ENCODE measurements at regions not wholly inside any gene's neighbourhood (a gene's known extent, or its start where the extent isn't known, plus 50 kb on each side); places are given as distances from the start of the nearest gene placed in this dataset.
"Not testable (repeated sequence)": the region's sequence is repeated elsewhere in the genome, so short reads cannot be mapped to it uniquely, and the experiment has no call there.

DNA sequence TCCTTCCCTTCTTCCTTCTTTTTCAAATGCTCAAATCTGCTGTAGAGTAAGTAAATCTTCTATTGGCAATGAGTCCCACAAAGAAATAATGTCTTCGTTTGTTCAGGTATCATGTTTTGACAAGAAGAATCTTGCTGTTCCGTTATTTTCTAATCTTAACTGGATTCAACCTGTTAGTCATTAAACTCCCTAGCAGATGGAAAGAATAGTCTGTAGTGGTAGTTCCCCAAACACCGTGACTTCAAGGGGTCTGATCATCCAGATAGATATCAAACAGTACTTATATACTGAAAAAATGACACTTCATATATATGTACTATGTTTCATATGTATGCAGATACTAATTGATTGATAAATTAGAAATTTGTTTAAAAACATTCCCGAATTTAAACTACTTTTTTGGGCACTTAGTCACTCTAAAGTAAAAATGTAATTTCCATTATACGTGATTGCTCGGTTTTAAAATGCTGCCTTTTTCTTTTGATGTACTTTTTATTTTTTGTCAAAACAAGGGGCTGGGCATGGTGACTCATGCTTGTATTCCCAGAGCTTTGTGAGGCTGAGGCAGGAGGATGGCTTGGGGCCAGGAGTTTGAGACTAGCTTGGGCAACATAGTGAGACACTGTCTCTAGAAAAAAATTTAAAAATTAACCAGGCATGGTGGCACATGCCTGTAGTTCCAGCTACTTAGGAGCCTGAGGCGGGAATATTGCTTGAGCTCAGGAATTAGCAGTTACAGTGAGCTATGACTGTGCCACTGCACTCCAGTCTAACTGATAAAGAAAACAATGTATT, 335.7 kb upstream of the SNX7 start:
- FAIRE-seq: no peak

DNA sequence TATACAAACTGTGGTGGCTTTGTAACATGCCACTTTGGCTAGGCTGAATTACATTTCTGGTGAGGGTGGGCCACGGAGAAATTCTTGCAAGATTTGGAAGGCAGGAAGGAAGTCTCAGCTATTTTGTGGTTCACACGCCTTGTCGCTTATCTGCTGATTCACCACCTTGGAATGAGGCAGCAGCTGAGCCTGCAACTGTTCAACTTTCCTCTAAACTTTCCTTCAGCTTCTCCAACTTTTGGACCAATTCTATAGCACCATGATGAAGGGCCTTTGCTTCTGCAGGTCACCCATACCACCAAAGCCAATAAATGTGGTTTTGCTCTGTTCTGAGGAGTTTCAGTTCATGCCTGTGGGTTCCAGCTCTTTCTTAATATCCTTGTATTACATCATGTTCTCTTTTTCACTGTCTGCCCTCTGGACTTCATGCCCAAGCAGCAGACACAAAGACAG, 337.6 kb upstream of the SNX7 start:
- no peak for FAIRE-seq

DNA sequence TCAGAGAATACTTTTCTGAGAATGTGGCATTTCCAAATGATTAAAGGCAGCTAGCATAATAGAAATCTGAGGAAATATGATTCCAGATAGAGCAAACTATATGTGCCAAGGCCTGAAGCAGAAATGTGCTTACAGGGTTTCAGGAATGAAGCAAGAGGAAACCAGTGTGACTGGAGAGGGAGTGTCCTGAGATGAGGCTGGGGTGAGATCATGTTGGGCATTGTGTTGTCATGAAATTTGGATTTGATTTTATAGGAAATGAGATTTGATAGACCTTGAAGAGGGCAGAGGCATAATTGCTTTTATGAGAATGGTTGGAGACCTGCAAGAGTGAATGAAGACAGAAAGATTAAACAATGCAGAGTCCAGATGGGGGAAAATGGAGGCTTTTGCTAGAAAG, 338.1 kb upstream of the SNX7 start:
- no peak for FAIRE-seq

DNA sequence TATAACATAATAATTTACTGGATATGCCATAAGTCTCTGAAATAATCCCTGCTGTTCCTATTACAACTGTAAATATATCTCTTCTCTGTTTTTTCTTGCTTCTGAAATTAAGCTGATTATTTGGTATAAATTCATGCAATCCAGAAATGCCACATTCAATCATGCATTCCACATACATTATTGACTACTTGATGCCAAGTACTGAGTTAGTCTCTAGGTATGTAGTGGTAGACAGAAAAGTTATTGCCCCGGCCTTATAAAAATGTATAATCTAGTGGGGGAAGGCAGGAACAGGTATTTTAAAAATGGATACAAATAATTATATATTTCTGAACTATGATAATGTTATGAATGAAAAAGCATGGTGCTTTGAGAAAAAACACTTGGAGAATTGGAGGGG, 338.6 kb upstream of the SNX7 start:
- FAIRE-seq: no peak

DNA sequence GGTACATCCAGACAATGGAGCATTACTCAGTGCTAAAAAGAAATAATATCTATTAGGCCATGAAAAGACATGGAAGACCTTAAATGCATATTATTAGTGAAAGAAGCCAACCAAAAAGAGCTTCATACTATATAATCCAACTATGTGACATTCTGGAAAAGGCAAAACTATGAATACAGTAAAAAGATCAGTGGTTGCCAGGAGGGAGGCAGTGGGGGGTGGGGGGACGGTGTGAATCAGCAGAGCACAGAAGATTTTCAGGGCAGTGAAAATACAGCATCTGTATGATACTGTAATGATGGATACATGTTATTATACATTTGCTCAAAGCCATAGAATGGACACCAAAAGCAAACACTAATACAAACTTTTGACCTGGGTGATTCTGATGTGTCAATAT, 339.4 kb upstream of the SNX7 start:
- no peak for FAIRE-seq

DNA sequence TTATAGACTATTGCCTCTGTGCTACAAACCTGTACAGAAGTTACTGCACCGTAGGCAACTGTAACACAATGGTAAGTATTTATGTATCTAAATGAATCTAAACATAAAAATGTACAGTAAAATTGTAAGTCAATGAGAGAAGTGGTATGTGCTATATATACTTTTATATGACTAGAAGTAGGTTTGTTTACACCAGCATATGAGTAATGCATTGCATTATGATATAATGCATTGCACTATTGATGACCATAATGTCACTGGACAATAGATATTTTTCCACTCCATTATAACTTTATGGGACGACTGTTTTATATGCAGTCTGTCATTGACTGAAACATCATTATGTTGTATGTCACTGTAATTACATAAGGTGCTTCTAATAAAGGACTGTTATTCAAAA, 340.3 kb upstream of the SNX7 start:
- FAIRE-seq: no peak

DNA sequence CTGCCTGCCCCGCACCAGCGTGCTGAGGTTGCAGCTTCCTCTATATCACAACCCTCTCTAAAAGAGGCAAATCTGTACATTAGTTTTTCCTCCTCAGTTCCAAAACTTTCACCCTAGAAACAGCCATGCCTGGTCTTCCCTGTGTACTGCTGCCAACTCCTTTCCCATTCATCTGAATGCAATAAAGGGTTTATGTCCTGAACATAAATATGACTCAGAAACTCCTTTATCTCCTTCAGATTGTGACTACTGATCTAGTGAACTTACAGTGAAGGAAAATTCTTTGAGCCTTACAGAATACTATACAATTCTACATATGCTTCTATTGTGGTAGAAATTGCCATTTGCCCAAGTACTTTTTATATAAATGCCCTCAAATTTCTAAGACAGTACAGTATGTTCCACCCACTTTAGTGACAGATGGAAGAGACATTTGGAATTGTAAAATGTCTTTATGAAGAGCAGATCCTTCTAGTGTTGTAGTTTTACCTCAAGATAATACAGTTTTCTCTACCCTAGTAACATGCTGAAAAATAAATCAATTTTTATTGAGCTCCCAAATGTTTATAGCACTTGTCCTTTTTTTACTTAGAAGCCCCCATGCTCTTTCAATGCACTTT, 345.1 kb upstream of the SNX7 start:
- no peak for FAIRE-seq

DNA sequence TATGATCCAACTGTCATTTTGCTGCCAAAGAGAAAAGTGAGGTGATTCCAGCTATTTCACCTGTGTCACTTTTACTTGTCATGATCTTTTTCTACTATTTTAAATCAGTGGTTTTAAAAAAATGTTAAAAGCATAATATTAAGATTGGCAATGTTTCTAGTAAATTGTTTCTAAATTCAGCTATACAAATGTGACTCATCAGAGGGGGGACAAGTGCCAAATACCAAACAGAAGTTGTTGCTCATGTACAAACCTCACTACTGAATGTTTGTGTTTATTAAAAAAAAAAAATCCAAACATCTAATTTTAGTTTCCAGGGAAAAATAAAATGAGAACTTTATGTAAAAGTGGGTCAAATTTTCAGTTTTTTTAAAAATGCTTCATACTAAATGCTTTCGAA, 346.2 kb upstream of the SNX7 start:
- FAIRE-seq: no peak

DNA sequence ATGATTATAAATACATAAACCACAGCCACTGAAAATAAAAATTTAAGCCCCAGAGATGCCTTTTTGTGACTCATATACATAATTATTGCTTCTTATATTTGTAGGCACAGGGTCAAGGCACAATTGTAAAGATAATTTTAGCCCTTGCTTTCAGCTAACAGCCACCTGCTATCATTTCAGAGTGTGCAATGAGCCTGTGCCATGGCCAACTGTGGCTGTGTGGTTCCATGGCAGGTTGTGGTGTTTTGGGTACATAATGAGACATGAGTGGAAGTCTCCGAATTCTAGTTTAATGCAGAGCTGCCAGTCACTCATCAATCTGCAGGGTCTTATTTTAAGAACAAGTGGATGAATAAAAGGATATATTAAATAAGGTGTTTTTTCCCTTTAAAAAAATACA, 346.9 kb upstream of the SNX7 start:
- no peak for FAIRE-seq

DNA sequence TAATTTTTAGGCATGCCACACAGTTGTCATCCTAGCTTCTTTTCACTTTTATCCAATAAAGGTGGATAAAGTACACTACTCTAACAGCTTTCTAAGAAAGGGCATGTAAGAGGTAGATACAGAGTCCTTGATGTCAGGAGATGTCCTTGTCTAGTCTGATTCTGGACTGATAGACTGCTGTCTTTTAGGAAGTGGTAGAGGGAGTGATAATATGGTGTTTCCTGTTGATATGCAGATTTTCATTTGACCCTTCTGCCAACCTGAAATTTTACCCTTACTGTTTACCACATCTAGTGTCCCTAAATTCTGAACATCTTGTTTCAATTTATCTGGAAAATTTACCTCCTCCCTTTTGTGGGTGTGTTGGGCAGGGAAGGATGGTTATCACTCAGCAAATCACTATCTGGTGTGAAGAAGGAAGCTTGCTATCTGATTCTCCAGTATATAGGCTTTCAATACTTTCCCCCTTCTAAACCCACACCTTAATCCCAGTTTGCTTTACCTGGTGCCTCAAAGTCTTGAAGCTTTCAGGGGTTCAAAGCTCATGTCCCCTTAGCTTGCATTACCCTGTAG, 354.9 kb upstream of the SNX7 start:
- FAIRE-seq: no peak

DNA sequence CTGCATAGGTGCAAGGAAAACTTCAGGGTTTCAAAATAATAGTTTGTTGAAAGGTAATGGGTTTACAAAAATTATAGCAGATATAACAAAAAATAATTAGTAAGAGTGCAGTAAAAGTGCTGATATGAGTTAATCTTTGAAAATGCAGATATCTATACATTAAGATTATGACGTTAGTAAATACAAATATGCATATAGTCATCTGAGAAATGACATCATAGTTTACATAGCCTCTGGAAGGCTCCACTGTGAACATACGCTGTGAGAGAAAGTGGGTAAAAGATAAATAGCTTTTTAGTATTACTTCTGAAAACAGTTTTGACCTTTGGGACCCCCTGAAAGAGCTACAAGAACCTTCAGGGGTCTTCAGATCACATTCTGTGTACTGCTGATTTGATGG, 356.2 kb upstream of the SNX7 start:
- FAIRE-seq: no peak

DNA sequence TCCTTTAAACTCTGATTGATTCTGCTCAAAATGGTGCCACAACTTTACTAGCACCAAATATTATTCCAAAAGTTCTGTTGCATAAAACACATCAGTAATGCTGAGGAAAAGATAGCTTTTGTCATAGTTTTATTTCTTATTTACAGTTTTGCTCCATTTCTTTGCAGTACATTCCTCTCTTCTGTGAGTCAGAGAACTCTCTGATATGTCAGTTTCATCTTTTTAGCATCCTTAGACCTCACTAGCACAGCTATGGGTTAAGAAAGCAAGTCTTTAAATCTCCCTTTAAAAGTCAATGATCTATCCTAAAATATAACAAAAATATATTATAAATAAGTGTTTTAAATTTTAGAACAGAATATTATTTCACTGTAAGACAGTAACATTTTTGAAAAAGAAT, 356.6 kb upstream of the SNX7 start:
- FAIRE-seq: no peak

DNA sequence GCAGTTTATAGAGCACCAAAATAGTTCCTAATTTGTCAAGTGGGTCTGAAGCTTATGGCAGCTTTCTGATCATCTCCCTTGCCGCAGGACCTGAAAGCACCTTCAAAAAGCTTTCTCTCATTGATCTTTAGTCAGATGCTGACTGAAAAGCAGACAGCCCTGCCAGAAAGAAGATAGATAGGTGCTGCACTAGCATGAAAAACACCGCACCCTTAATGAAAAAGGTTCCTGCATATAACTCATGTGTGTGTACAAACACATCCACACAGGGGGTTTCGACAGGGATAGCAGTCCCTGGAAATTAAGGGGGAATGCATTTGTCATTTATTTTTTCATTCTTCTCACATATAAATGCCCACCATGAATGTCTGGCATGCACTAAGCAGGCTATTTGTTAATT, 361.7 kb upstream of the SNX7 start:
- no peak for FAIRE-seq

DNA sequence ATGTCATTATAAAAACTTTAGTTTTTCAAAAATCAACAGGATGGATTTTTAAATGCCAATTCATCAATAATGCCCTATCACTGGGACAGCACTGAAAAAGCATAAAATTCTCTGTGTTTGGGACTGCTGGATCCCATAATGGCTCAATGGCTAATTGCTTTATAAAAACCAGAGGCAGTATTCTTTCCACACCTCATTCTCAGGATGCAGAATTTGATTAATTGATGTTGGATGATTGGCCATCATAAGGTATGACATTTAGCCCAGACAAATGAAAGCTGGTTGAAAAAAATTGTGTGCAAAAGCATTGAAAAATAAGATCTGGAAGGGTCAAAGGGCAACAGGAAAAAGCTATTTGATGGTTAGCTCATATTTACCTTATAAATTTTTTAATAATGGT, 362.2 kb upstream of the SNX7 start:
- no peak for FAIRE-seq

DNA sequence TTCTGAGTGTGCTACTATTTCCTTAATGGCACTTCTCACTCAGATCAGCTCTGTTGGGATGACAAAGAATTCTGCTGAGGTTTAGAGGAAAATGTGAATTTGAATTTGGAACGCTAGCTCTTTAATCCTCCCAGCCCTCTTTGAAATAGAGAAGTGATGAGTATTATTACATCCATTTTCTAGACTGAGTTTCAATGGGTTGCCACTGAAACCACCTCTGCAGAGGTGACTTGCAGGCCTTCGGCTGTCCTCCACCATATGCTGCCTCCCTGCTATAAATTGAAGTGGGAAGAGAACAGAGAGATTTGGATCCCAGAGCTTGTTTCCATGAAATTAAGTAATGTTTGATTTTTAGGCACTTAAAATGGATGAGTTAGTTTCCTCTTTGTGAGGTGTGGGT, 363.2 kb upstream of the SNX7 start:
- FAIRE-seq: no peak

DNA sequence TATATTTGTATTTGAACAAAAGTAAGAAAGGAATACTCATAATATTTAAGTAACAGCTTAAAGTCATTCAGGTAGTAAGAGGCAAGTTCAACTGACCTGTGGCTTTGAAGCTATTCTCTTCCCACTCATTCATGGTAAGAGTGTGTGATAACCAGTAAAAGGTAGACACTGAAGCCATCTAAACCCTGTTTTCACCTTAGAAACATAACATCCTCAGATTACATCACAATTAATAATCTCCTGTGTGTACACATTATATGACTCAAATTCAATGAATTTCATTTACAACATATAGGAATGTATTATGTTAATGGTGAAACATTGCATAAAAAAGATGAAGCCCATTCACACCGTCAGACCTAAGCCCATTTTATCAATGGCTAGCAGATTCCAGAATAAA, 364.8 kb upstream of the SNX7 start:
- no peak for FAIRE-seq

DNA sequence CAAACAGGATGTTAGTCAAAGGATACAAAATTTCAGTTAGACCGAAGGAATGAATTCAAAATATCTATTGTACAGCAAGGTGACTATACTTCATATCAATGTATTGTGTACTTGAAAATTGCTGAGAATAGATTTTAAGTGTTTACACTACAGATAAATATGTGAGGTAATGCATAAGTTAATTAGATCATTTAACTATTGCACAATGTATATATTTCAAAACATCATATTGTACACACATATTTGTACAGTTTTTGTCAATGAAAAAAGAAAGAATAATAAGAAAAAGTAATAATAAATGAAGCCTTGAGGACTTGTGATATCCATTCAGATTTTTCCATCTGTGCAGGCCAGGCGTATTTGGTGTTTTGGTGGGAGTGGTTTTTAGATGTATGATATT, 367.4 kb upstream of the SNX7 start:
- FAIRE-seq: no peak

DNA sequence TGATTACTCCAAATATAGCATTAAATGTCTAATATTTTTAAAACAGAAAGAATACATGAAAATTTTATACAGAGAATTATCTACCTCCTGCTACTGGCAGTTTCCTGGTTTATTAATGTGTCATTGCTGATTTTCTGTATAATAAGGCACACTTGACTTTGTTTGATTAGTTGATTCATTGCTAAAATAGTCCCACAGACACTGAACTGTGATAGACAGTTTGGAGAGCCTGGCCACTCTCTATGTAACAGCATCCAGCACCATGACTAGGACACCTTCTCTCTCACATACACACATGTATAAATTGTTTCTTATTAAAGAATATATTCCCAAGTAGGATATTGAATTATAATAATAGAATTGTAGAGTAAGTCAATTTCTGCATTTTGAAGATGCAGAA, 368.5 kb upstream of the SNX7 start:
- no peak for FAIRE-seq

DNA sequence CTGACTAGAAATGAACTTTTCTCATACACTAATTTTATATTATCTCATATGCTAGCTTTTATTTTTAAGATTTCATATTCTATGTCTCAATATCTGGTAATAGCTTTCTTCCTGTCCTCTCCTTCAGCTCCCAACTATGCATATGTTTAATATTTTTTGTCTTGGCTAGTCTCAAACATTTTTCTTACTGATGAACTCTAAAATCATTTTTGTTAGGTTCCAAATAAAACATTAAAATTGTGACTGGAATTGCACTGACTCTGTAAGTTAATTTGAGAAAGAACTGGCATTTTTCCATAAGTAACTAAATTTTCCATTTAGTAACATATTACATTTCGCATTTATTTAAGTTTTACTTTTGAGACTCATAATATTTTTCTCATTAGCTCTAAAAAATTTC, 368.5 kb upstream of the DPYD start:
- no peak for FAIRE-seq

DNA sequence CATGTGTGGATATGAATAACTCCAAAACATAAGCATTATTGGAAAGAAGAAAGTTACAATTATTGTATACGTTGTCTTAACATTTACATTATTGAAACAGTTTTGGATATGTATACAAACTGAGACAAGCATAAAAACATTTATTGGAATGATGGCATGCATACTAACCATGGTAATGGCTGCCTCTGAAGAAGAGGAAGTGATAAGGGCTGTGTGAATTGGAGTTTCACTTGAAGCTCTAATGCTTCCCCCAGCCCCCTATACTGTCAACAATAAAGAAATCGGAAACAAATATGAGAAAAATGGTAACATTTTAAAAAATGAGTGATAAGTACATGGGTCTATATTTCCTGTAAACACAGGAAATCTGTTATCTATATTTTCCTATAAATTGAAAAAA, 367.7 kb upstream of the DPYD start:
- no peak for FAIRE-seq

DNA sequence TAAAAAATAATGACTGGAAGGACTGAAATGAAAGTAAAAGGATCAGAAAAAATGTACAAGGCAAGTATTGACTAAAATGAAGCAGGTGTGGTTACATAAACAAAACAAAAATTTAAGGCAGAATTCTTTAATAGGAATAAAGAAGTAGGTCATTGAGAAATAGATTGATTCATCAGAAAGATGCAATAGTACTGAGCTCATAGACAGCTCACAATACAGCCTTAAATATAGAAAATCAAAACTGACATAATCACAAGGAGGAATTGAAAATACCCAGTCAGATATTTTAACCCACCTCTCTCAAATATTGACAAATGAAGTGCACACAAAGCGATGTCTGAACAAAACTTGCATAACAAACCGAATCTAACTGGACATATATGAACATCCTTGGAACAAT, 366.8 kb upstream of the DPYD start:
- FAIRE-seq: no peak

DNA sequence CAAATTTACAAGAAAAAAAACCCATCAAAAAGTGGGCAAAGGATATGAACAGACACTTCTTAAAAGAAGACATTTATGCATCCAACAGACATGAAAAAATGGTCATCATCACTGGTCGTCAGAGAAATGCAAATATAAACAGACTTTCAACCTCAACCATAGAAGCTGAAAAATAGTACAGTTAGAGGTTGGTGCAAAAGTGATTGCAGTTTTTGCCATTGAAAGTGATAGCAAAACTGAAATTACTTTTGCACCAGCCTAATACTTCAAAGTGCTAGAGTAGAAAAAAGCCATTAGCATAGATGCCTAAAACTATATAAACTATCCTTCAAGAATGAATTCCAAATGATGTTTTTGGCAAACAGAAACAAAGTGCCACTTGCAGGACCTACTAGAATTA, 365.8 kb upstream of the DPYD start:
- no peak for FAIRE-seq

DNA sequence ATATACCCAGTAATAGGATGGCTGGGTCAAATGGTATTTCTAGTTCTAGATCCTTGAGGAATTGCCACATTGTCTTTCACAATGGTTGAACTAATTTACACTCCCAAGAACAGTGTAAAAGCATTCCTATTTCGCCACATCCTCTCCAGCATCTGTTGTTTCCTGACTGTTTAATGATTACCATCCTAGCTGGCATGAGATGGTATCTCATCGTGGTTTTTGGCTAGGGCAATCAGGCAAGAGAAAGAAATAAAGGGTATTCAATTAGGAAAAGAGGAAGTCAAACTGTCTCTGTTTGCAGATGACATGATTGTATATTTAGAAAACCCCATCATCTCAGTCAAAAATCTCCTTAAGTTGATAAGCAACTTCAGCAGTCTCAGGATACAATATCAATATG, 364.5 kb upstream of the DPYD start:
- not testable (repeated sequence) for FAIRE-seq

DNA sequence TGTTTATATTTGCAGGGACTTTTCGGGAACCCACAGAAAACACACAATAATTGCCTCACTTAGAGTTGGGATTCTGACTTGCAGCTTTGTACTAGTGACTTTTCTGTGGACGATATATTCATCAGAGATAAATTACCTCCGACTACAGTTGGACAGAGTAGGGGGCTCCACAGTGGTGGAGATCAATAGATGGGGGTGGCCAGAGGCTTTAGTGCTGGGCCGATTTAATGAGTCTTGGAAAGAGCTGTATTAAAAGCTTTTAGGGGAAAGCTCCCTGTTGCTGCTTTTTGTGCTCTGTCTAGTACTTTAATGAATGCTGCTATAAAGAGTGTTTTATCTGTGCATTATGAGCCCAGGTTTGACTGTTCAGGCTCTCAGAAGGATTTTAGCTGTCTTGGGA, 359.2 kb upstream of the DPYD start:
- no peak for FAIRE-seq

DNA sequence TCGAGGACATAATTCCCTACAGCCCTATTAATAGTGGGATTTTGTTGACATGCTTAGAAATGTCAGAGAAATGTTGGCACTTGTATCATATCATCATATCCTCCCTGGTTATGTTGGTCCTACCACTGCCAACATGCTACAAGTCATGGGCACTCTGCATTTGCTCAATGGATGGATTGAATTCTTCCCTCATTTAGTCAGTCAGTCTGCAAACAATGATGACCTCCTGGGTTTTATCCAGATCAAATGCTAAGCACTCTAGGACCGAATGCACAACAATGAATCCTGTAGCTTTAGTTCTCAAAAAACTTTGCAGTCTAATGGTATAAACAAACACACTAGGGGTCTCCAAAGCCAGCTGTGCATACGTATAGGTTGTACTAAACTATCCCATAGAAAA, 357.2 kb upstream of the DPYD start:
- FAIRE-seq: no peak

Data from islet of Langerhans (tissue), 1 donor.